ENCODE measurements at regions not wholly inside any gene's neighbourhood (a gene's known extent, or its start where the extent isn't known, plus 50 kb on each side); places are given as distances from the start of the nearest gene placed in this dataset.
"Not testable (repeated sequence)": the region's sequence is repeated elsewhere in the genome, so short reads cannot be mapped to it uniquely, and the experiment has no call there.

DNA sequence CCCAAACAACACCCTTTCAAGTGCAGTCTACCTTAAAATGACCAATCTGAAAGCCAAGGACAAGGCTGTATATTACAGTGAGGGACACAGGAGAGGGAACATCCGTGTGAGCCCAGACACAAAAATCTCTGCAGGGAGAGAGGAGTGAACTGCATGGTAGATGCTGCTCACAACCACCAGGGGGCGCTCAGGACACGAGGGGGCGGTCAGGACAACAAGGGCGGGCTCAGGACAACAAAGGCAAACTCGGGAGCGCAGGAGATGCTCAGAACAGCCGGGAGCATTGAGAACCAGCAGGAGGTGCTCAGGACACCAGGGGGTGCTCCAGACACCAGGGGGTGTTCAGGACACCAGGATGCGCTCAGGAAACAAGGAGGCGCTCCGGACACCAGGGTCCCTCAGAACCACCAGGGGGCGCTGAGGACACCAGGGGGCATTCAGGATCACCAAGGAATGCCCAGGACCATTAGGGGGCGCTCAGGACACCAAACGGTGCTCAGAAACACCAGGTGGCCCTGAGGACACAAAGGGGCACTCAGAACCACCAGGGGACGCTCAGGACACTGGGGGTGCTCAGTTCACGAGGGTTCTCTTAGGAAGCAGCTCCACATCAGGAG lies 357.0 kb downstream of the TP53TG3F start:
- not testable (repeated sequence) for TF ChIP-seq CTCF (IDR thresholded peaks at IDR 0.05); EZH2 (IDR thresholded peaks at IDR 0.05; ENCODE audit: borderline replicate concordance, insufficient read depth, low read depth, low read length, poor library complexity, severe bottlenecking)

Data from B cell (primary cell).